DND-41 (cell line): ENCODE measurements at regions not wholly inside any gene's neighbourhood (a gene's known extent, or its start where the extent isn't known, plus 50 kb on each side); places are given as distances from the start of the nearest gene placed in this dataset.

Experiments used
- EZH2 ChIP-seq: IDR thresholded peaks from 3 replicates; pipeline ENCODE4 v1.6.1; 2012; ENCODE audit warnings: borderline replicate concordance, low read depth, mild to moderate bottlenecking, moderate library complexity, low read length, inconsistent platforms; ENCODE audit not compliant: severe bottlenecking
- TF ChIP-seq, protein P1 (sequence below): IDR thresholded peaks from 2 replicates; pipeline ENCODE4 v1.5.1; 2012; ENCODE audit warnings: borderline replicate concordance, low read length, moderate library complexity, mild to moderate bottlenecking; ENCODE audit not compliant: poor library complexity, severe bottlenecking; ENCODE audit errors: extremely low read depth

DNA sequence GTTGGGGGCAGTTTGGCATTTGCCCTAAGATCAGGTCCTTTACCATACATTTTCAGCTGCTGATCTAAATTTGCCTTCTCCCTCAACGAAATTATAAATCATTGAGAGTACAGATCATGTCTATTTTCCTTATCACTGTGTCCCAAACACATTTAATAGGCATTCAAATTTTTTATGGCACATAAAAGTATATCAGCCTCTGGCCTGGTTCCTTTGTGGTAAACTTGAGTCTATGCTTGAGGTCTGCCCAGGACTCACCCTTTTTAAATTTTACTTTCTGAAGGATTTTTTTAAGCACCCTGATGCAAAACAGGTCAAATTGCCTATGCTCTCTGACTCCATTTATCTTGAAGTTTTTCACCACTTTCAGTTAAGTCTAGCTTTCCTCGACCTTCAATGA, 163.6 kb upstream of the GRIN3A start:
- TF ChIP-seq EZH2 = no peak
- TF ChIP-seq, protein P1, sequence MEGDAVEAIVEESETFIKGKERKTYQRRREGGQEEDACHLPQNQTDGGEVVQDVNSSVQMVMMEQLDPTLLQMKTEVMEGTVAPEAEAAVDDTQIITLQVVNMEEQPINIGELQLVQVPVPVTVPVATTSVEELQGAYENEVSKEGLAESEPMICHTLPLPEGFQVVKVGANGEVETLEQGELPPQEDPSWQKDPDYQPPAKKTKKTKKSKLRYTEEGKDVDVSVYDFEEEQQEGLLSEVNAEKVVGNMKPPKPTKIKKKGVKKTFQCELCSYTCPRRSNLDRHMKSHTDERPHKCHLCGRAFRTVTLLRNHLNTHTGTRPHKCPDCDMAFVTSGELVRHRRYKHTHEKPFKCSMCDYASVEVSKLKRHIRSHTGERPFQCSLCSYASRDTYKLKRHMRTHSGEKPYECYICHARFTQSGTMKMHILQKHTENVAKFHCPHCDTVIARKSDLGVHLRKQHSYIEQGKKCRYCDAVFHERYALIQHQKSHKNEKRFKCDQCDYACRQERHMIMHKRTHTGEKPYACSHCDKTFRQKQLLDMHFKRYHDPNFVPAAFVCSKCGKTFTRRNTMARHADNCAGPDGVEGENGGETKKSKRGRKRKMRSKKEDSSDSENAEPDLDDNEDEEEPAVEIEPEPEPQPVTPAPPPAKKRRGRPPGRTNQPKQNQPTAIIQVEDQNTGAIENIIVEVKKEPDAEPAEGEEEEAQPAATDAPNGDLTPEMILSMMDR = no peak
